GM18858 (cell line): ENCODE measurements at regions not wholly inside any gene's neighbourhood (a gene's known extent, or its start where the extent isn't known, plus 50 kb on each side); places are given as distances from the start of the nearest gene placed in this dataset.

Experiments
- ATAC-seq: cut with Tn5 transposase; IDR thresholded peaks from one replicate; pipeline ENCODE4 v1.9.1; 2021; ENCODE audit not compliant: unreplicated experiment

- ATAC-seq = no peak
Observed at GRCh38 chr22:49534386-49534785, 293.3 kb downstream of the BRD1 start.

- ATAC-seq = no peak
Observed at GRCh38 chr22:49533886-49534285, 293.8 kb downstream of the BRD1 start.

- no peak for ATAC-seq
Observed at GRCh38 chr22:49532869-49533802, 294.5 kb downstream of the BRD1 start.

GRCh38 chr22:49531368-49531791 is 296.3 kb downstream of the BRD1 start:
- no peak for ATAC-seq

- no peak for ATAC-seq
Observed at GRCh38 chr22:49530671-49531367, 296.9 kb downstream of the BRD1 start.

- no peak for ATAC-seq
Observed at GRCh38 chr22:49528420-49528720, 299.3 kb downstream of the BRD1 start.

- no peak for ATAC-seq
Observed at GRCh38 chr22:49527611-49528419, 299.9 kb downstream of the BRD1 start.

GRCh38 chr22:49525801-49526535 is 301.7 kb downstream of the BRD1 start:
- ATAC-seq = no peak

GRCh38 chr22:49525360-49525759 is 302.3 kb downstream of the BRD1 start:
- no peak for ATAC-seq

GRCh38 chr22:49524362-49524761 is 303.3 kb downstream of the BRD1 start:
- ATAC-seq = no peak

- no peak for ATAC-seq
Observed at GRCh38 chr22:49523374-49524008, 304.2 kb downstream of the BRD1 start.

GRCh38 chr22:49522582-49523373 is 304.9 kb downstream of the BRD1 start:
- ATAC-seq = no peak

GRCh38 chr22:49521787-49522224 is 305.9 kb downstream of the BRD1 start:
- ATAC-seq = no peak

- ATAC-seq = no peak
Observed at GRCh38 chr22:49519117-49519737, 308.4 kb downstream of the BRD1 start.

GRCh38 chr22:49518436-49518970 is 309.2 kb downstream of the BRD1 start:
- no peak for ATAC-seq

- no peak for ATAC-seq
Observed at GRCh38 chr22:49517667-49518185, 309.9 kb downstream of the BRD1 start.

GRCh38 chr22:49517211-49517610 is 310.5 kb downstream of the BRD1 start:
- no peak for ATAC-seq

GRCh38 chr22:49515475-49515874 is 312.2 kb downstream of the BRD1 start:
- no peak for ATAC-seq

GRCh38 chr22:49514641-49515040 is 313.0 kb downstream of the BRD1 start:
- no peak for ATAC-seq
